ENCODE measurements at regions not wholly inside any gene's neighbourhood (a gene's known extent, or its start where the extent isn't known, plus 50 kb on each side); places are given as distances from the start of the nearest gene placed in this dataset.

DNA sequence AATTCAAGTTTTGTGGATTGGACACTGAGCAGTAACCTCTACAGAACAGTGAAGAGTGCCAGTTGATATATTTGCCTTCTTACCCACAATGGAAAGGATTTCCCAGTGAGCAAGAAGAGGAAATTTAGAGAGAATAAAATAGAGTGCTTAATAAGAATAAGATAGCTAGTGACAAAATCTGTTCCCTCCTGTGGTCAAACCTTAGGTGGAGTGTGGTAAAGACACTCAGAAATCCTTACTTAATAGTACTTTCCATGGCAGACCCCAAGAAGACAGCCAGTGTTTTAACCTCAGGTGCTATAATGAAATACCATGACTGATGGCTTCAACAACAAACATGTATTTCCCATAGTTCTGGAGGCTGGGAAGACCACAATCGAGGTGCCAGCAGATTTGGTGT is 108.4 kb upstream of the TNFAIP3 start:
- Histone ChIP-seq H3K9me3 (no peaks in the 10 kb centered on the region), H3K4me3 (no peak overlapping the region), H3K27ac (no peak overlapping the region), H3K4me1 (no peaks in the 10 kb centered on the region), H3K36me3 (no peaks in the 10 kb centered on the region), H3K27me3 (no peaks in the 10 kb centered on the region)
- TF ChIP-seq POLR2A (IDR thresholded peaks at IDR 0.05) (no peak), POLR2AphosphoS5 (IDR thresholded peaks at IDR 0.05) (no peak), EP300 (IDR thresholded peaks at IDR 0.05) (no peak)
- TF ChIP-seq, protein P1, sequence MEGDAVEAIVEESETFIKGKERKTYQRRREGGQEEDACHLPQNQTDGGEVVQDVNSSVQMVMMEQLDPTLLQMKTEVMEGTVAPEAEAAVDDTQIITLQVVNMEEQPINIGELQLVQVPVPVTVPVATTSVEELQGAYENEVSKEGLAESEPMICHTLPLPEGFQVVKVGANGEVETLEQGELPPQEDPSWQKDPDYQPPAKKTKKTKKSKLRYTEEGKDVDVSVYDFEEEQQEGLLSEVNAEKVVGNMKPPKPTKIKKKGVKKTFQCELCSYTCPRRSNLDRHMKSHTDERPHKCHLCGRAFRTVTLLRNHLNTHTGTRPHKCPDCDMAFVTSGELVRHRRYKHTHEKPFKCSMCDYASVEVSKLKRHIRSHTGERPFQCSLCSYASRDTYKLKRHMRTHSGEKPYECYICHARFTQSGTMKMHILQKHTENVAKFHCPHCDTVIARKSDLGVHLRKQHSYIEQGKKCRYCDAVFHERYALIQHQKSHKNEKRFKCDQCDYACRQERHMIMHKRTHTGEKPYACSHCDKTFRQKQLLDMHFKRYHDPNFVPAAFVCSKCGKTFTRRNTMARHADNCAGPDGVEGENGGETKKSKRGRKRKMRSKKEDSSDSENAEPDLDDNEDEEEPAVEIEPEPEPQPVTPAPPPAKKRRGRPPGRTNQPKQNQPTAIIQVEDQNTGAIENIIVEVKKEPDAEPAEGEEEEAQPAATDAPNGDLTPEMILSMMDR (IDR thresholded peaks at IDR 0.05) = no peak
- no peak for DNase-seq
- 80 to 100% (median 93%) methylated on average over 1 of the region's 1 CpG for WGBS, 5 donors
- intact Hi-C loops (cut with DNase I; ENCODE audit: low total_unique reads) = no loop called here

DNA sequence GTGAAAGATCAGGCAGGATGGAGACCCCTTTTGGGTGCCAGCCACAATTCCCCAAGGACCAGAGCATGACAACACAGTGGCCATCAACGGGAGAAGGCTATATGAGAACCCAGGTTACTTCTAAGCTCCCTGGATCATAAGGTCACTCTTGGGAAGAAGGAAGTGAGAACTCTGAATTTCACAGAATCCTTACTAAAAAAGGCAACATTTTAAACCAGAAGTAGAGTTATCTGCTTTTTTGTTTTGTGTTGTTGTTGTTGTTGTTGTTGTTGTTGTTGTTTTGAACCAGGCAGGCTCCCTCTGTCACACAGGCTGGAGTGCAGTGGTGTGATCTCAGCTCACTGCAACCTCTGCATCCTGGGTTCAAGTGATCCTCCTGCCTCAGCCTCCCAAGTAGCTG is 107.4 kb upstream of the TNFAIP3 start:
- Histone ChIP-seq H3K36me3 (no peaks in the 10 kb centered on the region), H3K27me3 (no peaks in the 10 kb centered on the region), H3K4me1 (no peaks in the 10 kb centered on the region), H3K9me3 (no peaks in the 10 kb centered on the region), H3K27ac (no peak overlapping the region), H3K4me3 (no peak overlapping the region)
- no peak for DNase-seq
- 80 to 100% (median 86%) methylated on average over 1 of the region's 1 CpG for WGBS, 5 donors
- intact Hi-C loops (cut with DNase I; ENCODE audit: low total_unique reads) = no loop called here
- no peak for TF ChIP-seq EP300 (IDR thresholded peaks at IDR 0.05)
- TF ChIP-seq POLR2A (IDR thresholded peaks at IDR 0.05) = no peak
- no peak for TF ChIP-seq POLR2AphosphoS5 (IDR thresholded peaks at IDR 0.05)
- TF ChIP-seq, protein P1 (IDR thresholded peaks at IDR 0.05) = no peak

DNA sequence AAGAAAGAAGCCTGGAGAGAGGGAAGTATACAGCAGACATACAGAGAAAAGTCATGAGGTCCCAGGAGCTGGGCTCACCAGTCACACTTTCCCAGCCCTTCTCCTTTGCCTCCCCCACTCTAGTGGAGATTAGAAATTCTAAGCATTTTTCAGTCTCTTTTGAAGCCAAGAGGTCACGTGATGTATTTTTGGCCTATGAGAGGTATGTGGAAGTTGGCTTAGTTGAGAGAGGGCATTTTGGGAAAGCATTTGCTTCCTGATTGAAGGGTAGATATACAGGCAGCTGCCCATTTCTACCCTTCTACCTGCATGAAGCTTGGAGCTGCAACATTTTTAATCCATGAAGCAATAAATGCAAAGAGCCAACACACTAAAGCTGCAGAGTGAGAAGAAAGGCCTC is 106.0 kb upstream of the TNFAIP3 start:
- Histone ChIP-seq H3K4me1 (no peaks in the 10 kb centered on the region), H3K27ac (no peak overlapping the region), H3K4me3 (no peak overlapping the region), H3K27me3 (no peaks in the 10 kb centered on the region), H3K9me3 (no peaks in the 10 kb centered on the region), H3K36me3 (no peaks in the 10 kb centered on the region)
- intact Hi-C loops (cut with DNase I; ENCODE audit: low total_unique reads) = no loop called here
- WGBS, 5 donors = 74 to 100% (median 83%) methylated on average over 1 of the region's 1 CpG
- no peak for DNase-seq
- no peak for TF ChIP-seq EP300 (IDR thresholded peaks at IDR 0.05)
- TF ChIP-seq, protein P1 (IDR thresholded peaks at IDR 0.05) = no peak
- no peak for TF ChIP-seq POLR2AphosphoS5 (IDR thresholded peaks at IDR 0.05)
- TF ChIP-seq POLR2A (IDR thresholded peaks at IDR 0.05) = no peak

DNA sequence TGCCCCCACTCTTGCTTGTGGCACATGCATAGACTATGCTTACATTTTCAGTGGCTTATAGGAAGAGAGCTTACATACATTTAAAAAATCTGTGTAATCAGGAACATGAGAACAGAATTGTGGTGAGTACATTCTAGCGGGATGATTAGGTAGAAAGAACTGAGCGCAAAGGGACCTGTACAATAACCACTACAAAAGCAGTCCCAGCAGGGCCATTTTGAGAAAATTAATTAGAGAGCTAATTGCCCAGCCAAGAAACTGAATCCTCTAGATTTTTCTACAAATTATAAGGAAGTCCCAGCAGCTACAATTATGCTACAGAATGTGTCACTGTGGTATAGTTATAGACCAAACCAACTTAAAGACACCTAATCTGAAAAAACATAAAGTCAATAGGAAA is 105.6 kb upstream of the TNFAIP3 start:
- intact Hi-C loops (cut with DNase I; ENCODE audit: low total_unique reads) = no loop called here
- Histone ChIP-seq H3K4me3 (no peak overlapping the region), H3K4me1 (no peaks in the 10 kb centered on the region), H3K36me3 (no peaks in the 10 kb centered on the region), H3K27ac (no peak overlapping the region), H3K27me3 (no peaks in the 10 kb centered on the region), H3K9me3 (no peaks in the 10 kb centered on the region)
- DNase-seq = no peak
- TF ChIP-seq EP300 (IDR thresholded peaks at IDR 0.05) (no peak), POLR2A (IDR thresholded peaks at IDR 0.05) (no peak), POLR2AphosphoS5 (IDR thresholded peaks at IDR 0.05) (no peak)
- TF ChIP-seq, protein P1 (IDR thresholded peaks at IDR 0.05) = no peak
- 48 to 80% (median 72%) methylated on average over 2 of the region's 2 CpGs for WGBS, 5 donors
